GM19193 (cell line): ENCODE measurements at regions not wholly inside any gene's neighbourhood (a gene's known extent, or its start where the extent isn't known, plus 50 kb on each side); places are given as distances from the start of the nearest gene placed in this dataset.

Source experiments
- POLR2A ChIP-seq: IDR thresholded peaks from 4 replicates; pipeline ENCODE4 v1.6.1; 2011; ENCODE audit not compliant: insufficient read depth, insufficient read length; ENCODE audit errors: extremely low read depth

DNA sequence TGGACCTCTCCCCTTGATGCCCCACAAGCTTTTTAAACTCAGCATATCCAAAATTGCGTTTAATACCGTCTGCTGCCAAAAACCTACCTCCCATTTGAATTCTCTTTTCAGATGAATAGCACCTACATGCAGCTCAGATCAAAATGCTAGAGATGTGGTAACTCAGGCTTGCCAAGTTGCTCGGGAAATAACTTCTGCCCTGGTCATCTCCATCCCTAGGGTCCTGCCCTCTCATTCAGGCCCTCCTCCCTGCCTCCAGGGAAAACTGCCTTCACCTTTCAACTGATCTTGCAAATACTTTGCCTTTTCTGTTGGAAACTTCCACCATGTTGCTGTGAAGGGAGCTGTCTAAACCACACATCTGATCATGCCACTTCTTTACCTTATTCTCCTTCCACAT, 114.1 kb downstream of the SPRY1 start:
- no peak for TF ChIP-seq POLR2A

GRCh38 chr4:123516576-123516975, 120.0 kb downstream of the SPRY1 start:
- TF ChIP-seq POLR2A: no peak

- no peak for TF ChIP-seq POLR2A
Measured at GRCh38 chr4:123517176-123517575, 120.6 kb downstream of the SPRY1 start.

- no peak for TF ChIP-seq POLR2A
Measured at GRCh38 chr4:123517971-123518370, 121.4 kb downstream of the SPRY1 start.

DNA sequence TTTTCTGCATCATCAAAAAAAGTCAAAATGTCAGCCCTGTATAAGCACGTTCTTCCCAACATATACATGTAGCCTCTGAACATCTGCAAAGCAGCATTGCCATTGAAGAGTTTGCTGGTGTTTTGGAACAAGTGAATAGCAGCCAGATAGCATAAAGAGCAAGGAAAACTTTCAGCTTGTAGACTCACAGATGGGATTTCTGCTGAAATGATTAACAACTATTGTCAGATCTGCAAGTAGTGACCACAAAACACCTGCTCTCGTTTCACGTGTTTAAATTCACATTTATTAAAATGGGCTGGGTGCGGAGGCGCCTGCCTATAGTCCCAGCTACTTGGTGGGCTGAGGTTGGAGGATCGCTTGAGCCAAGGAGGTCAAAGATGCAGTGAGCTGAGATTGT, 123.7 kb downstream of the SPRY1 start:
- no peak for TF ChIP-seq POLR2A

GRCh38 chr4:123522081-123522480, 125.5 kb downstream of the SPRY1 start:
- no peak for TF ChIP-seq POLR2A

GRCh38 chr4:123522646-123523045, 126.1 kb downstream of the SPRY1 start:
- no peak for TF ChIP-seq POLR2A

GRCh38 chr4:123524958-123525628, 128.5 kb downstream of the SPRY1 start:
- TF ChIP-seq POLR2A: no peak

GRCh38 chr4:123526511-123526910, 129.9 kb downstream of the SPRY1 start:
- TF ChIP-seq POLR2A: no peak

- no peak for TF ChIP-seq POLR2A
Measured at GRCh38 chr4:123528501-123529277, 132.1 kb downstream of the SPRY1 start.

DNA sequence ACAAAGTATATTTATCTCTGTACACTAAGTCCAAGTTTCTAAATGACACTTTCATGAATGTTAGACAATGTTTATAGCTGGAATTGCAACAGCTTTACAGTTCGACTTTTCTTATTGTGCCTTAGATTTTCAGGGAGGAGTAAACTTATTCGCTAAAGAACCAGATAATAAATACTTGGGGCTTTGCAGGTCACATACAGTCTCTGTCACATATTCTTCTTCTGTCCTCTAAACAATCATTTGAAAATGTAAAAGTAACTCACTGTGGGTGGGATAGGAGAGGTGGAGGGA, 132.6 kb downstream of the SPRY1 start:
- TF ChIP-seq POLR2A: no peak

- no peak for TF ChIP-seq POLR2A
Measured at GRCh38 chr4:123530357-123530756, 133.8 kb downstream of the SPRY1 start.

GRCh38 chr4:123535037-123535748, 138.6 kb downstream of the SPRY1 start:
- no peak for TF ChIP-seq POLR2A

DNA sequence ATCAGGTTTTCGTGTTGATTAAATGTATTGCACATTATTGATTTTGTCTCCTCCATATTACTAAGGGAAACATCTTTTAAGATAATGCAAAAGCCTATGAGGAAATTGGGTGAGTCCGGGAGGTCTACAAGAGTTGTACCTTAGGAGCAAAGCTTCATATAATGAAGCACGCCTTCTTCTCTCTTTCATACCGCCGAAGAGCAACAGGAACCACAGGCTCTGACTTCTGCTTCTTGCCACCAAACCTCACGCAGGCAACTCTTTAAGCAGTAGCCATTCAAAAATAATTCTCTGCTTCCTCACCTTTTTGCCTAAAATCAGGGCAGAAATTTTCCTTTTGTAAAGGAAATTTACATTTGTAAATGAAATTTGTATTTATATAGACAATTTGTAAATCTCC, 139.6 kb downstream of the SPRY1 start:
- TF ChIP-seq POLR2A: no peak

DNA sequence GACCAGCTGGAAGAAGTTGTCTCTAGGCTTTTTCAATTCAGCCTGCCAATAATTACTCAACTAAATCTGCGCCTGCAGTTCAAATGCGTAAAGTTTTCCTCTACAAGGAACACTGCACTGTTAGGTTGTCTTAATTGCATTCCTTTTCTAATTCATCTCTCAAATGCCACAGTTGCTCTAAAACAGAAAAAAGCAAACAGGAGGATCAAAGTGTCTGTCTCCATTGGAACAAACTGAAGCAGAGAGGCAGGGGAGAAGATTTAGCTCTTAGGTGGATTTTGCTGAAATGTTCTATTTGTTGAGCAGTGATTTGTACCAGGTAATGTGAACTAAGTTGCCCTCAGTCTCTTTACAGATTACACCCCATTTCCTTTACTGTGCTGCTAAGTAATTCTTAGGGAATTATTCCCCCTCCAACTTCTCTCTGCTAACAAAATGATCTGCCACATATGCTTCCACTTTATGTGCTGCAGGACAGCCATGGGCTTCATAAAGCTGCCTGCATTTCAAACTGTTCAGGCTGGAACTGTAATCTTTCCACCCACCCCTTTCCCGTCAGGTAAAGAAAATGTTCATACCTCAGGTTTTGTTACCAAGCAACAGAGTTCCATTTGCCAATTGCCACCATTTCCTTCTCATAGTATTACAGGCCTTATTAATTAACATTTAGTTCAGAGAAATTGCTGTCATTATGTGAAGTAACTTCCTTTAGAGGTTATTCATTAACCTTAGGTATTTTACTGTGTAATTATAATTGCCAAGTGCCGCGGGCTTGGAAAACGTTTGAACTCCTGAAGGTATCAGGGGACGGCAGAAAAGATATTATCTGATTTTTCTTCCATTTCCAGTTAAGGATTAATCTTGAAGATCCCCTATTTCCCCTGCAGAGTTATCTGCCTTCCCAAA, 149.3 kb downstream of the SPRY1 start:
- no peak for TF ChIP-seq POLR2A
